Fibroblast of lung (primary cell): ENCODE measurements at regions not wholly inside any gene's neighbourhood (a gene's known extent, or its start where the extent isn't known, plus 50 kb on each side); places are given as distances from the start of the nearest gene placed in this dataset.

Experiments used
- DNase-seq, 2 donors: peaks; one replicate each; pipeline versions ENCODE4 v3.0.0 to v3.0.0-alpha.2; 2010; ENCODE audit warnings: low read depth in 2 of 2
- H2AFZ ChIP-seq: 2 replicates; pipeline ENCODE4 v1.5.1; 2012; ENCODE audit warnings: low read length, control low read depth, inconsistent platforms
- H3K27ac ChIP-seq: 2 replicates; pipeline ENCODE4 v1.5.1; 2011; ENCODE audit warnings: low read length, control low read depth; ENCODE audit not compliant: insufficient read depth
- H3K27me3 ChIP-seq: 2 replicates; pipeline ENCODE4 v1.5.1; 2011; ENCODE audit warnings: mild to moderate bottlenecking, low read length; ENCODE audit not compliant: control insufficient read depth, insufficient read depth
- H3K36me3 ChIP-seq: 2 replicates; pipeline ENCODE4 v1.5.1; 2011; ENCODE audit warnings: low read length; ENCODE audit not compliant: control insufficient read depth, insufficient read depth
- H3K4me1 ChIP-seq: 2 replicates; pipeline ENCODE4 v1.5.1; 2011; ENCODE audit warnings: low read length; ENCODE audit not compliant: control insufficient read depth, insufficient read depth; ENCODE audit errors: extremely low read depth
- H3K4me2 ChIP-seq: 2 replicates; pipeline ENCODE4 v1.5.1; 2011; ENCODE audit warnings: low read length, control low read depth; ENCODE audit not compliant: insufficient read depth; ENCODE audit errors: extremely low read depth
- H3K4me3 ChIP-seq, 4 experiments: fragments of 200-600 bp in 1 of 4; sonication (generic) in 1 of 4; replicated peaks in 1 of 4; 2 replicates each; pipeline ENCODE4 v1.5.1; 2011 to 2016; ENCODE audit warnings: low read length in 4 of 4, low read depth in 3 of 4, mild to moderate bottlenecking in 3 of 4, control low read depth in 2 of 4, inconsistent platforms in 1 of 4, mixed read lengths in 1 of 4; ENCODE audit not compliant: insufficient read depth in 1 of 4; ENCODE audit errors: control extremely low read depth in 1 of 4
- H3K79me2 ChIP-seq: 2 replicates; pipeline ENCODE4 v1.5.1; 2012; ENCODE audit warnings: mild to moderate bottlenecking, low read length, inconsistent platforms; ENCODE audit not compliant: control insufficient read depth, insufficient read depth
- H3K9ac ChIP-seq: 2 replicates; pipeline ENCODE4 v1.5.1; 2011; ENCODE audit warnings: mild to moderate bottlenecking, low read length, control low read depth; ENCODE audit not compliant: insufficient read depth
- H3K9me3 ChIP-seq: 2 replicates; pipeline ENCODE4 v1.5.1; 2012; ENCODE audit warnings: low read depth, low read length; ENCODE audit not compliant: control insufficient read depth, insufficient read depth
- H4K20me1 ChIP-seq: 2 replicates; pipeline ENCODE4 v1.5.1; 2011; ENCODE audit warnings: low read length; ENCODE audit not compliant: control insufficient read depth, insufficient read depth; ENCODE audit errors: extremely low read depth
- EZH2 ChIP-seq: IDR thresholded peaks from 2 replicates; pipeline ENCODE4 v1.5.1; 2012; ENCODE audit warnings: low read length, control low read depth, mild to moderate bottlenecking; ENCODE audit errors: missing control alignments
- TF ChIP-seq, protein P1 (sequence below), 2 donors: IDR thresholded peaks in 1 of 2; conservative IDR thresholded peaks in 1 of 2; 1 replicate in 1 of 2; 2 replicates in 1 of 2; pipeline ENCODE4 v1.5.1; 2011 to 2012; ENCODE audit warnings: low read length in 2 of 2, control low read depth in 1 of 2, inconsistent platforms in 1 of 2, low read depth in 1 of 2, mild to moderate bottlenecking in 1 of 2

GRCh38 chr2:173488861-173489260, 134.2 kb downstream of the CDCA7 start:
- no peaks in the 10 kb centered on the region for H3K9me3 ChIP-seq
- no peak overlapping the region for H3K4me2 ChIP-seq
- no peak for TF ChIP-seq EZH2
- TF ChIP-seq, protein P1, sequence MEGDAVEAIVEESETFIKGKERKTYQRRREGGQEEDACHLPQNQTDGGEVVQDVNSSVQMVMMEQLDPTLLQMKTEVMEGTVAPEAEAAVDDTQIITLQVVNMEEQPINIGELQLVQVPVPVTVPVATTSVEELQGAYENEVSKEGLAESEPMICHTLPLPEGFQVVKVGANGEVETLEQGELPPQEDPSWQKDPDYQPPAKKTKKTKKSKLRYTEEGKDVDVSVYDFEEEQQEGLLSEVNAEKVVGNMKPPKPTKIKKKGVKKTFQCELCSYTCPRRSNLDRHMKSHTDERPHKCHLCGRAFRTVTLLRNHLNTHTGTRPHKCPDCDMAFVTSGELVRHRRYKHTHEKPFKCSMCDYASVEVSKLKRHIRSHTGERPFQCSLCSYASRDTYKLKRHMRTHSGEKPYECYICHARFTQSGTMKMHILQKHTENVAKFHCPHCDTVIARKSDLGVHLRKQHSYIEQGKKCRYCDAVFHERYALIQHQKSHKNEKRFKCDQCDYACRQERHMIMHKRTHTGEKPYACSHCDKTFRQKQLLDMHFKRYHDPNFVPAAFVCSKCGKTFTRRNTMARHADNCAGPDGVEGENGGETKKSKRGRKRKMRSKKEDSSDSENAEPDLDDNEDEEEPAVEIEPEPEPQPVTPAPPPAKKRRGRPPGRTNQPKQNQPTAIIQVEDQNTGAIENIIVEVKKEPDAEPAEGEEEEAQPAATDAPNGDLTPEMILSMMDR (conservative IDR thresholded peaks at IDR 0.05 in 1 of 2, IDR thresholded peaks at IDR 0.05 in 1 of 2; ENCODE audit: low read depth in 1 of 2, low read length in 2 of 2), result no peak
- peak in 1 of 2 donors; percentile 6 for DNase-seq
- peaks cover 3% of the 10 kb centered on the region for H3K27me3 ChIP-seq
- no peak overlapping the region for H3K4me3 ChIP-seq
- H2AFZ ChIP-seq, result no peak overlapping the region
- no peak overlapping the region for H3K27ac ChIP-seq
- H3K36me3 ChIP-seq, result no peaks in the 10 kb centered on the region
- no peaks in the 10 kb centered on the region for H3K79me2 ChIP-seq
- no peaks in the 10 kb centered on the region for H4K20me1 ChIP-seq
- H3K9ac ChIP-seq, result no peak overlapping the region
- H3K4me1 ChIP-seq, result no peaks in the 10 kb centered on the region

DNA sequence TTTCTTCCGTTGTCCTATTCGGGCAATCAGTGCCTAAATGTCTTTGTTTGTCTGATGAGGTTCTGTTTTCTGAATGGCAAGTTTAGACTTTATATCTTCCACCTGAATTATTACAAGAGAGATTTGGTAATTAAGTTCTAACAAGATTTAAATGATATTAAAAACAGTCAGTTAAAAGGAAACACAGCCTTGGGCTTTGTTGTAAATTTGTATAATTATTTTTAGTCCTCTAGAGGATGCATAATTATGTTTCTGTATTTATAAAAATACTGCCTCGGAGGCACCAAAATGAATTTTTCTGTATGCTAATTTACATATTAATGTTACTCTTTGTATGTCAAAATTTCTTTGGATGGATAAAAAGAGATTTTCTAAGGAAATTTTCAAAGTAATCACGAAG, 136.7 kb downstream of the CDCA7 start:
- Histone ChIP-seq H3K4me3 (no peak overlapping the region), H3K27me3 (peaks cover 3% of the 10 kb centered on the region), H2AFZ (no peak overlapping the region), H4K20me1 (no peaks in the 10 kb centered on the region), H3K36me3 (no peaks in the 10 kb centered on the region), H3K27ac (no peak overlapping the region), H3K4me1 (no peaks in the 10 kb centered on the region), H3K4me2 (no peak overlapping the region), H3K9me3 (no peaks in the 10 kb centered on the region), H3K79me2 (no peaks in the 10 kb centered on the region), H3K9ac (no peak overlapping the region)
- TF ChIP-seq, protein P1 (conservative IDR thresholded peaks at IDR 0.05 in 1 of 2, IDR thresholded peaks at IDR 0.05 in 1 of 2; ENCODE audit: low read depth in 1 of 2, low read length in 2 of 2), result no peak
- TF ChIP-seq EZH2, result no peak
- no peak for DNase-seq

DNA sequence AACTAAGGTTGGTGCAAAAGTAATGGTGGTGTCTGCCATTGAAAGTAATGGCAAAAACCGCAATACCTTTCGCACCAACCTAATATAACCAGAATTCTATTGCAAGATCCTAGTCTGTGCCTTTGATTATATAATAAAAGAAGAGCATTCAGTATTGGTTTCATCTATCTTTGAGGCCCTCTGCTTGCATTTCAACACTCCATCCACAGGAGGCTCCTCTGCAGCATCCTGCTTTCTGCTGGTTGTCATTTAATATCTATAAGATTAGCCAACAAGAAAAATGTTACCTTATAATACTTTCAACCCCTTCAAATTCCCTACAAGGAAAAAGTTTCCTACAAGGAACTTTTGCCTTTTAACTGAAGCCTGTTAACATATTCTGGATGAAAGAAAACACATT, 139.2 kb downstream of the CDCA7 start:
- H3K9ac ChIP-seq, result no peak overlapping the region
- no peak overlapping the region for H3K4me2 ChIP-seq
- no peak overlapping the region for H3K27ac ChIP-seq
- H2AFZ ChIP-seq, result no peak overlapping the region
- H3K4me1 ChIP-seq, result no peaks in the 10 kb centered on the region
- no peaks in the 10 kb centered on the region for H4K20me1 ChIP-seq
- peaks cover 3% of the 10 kb centered on the region for H3K27me3 ChIP-seq
- TF ChIP-seq, protein P1 (conservative IDR thresholded peaks at IDR 0.05 in 1 of 2, IDR thresholded peaks at IDR 0.05 in 1 of 2; ENCODE audit: low read depth in 1 of 2, low read length in 2 of 2), result peak in 1 of 2 donors; percentile 25
- no peak for TF ChIP-seq EZH2
- no peaks in the 10 kb centered on the region for H3K79me2 ChIP-seq
- no peak for DNase-seq
- no peak overlapping the region for H3K4me3 ChIP-seq
- no peaks in the 10 kb centered on the region for H3K9me3 ChIP-seq
- no peaks in the 10 kb centered on the region for H3K36me3 ChIP-seq
